ENCODE measurements at regions not wholly inside any gene's neighbourhood (a gene's known extent, or its start where the extent isn't known, plus 50 kb on each side); places are given as distances from the start of the nearest gene placed in this dataset.

GRCh38 chr3:4053975-4054374, 249.2 kb upstream of the SETMAR start:
- Mint-ChIP-seq H3K27ac (no peak overlapping the region), H3K4me1 (no peaks in the 10 kb centered on the region), H3K27me3 (ENCODE audit: low read depth) (no peaks in the 10 kb centered on the region), H3K36me3 (no peaks in the 10 kb centered on the region), H3K9me3 (peaks cover 27% of the 10 kb centered on the region), H3K4me3 (no peak overlapping the region)
- POLR2A ChIA-PET = no interaction called here
- TF ChIP-seq ZNF416 (CRISPR knock-in tag; IDR thresholded peaks at IDR 0.05) (no peak), ZNF121 (CRISPR knock-in tag; IDR thresholded peaks at IDR 0.05) (no peak), ZNF263 (CRISPR knock-in tag; IDR thresholded peaks at IDR 0.05; ENCODE audit: low read depth) (no peak)
- DNase-seq (ENCODE audit: low spot score) = no peak
- CTCF ChIA-PET = no interaction called here
- ATAC-seq = no peak

GRCh38 chr3:4060064-4060463, 243.1 kb upstream of the SETMAR start:
- no peak for TF ChIP-seq ARID4B (CRISPR knock-in tag; IDR thresholded peaks at IDR 0.05; ENCODE audit: borderline replicate concordance)
- TF ChIP-seq FOXK1 (CRISPR knock-in tag; IDR thresholded peaks at IDR 0.05) = no peak
- TF ChIP-seq E2F1 (CRISPR knock-in tag; IDR thresholded peaks at IDR 0.05) = no peak
- no peak for TF ChIP-seq ESRRA (CRISPR knock-in tag; IDR thresholded peaks at IDR 0.05; ENCODE audit: borderline replicate concordance)
- no peak for TF ChIP-seq NFYB (CRISPR knock-in tag; conservative IDR thresholded peaks at IDR 0.05; ENCODE audit: low read depth)
- no peak for TF ChIP-seq ATF1 (CRISPR knock-in tag; IDR thresholded peaks at IDR 0.05)
- no peak for TF ChIP-seq ZNF263 (CRISPR knock-in tag; IDR thresholded peaks at IDR 0.05; ENCODE audit: low read depth)
- no peak for TF ChIP-seq ZNF232 (CRISPR knock-in tag; IDR thresholded peaks at IDR 0.05)
- TF ChIP-seq PRRX2 (CRISPR knock-in tag; IDR thresholded peaks at IDR 0.05) = no peak
- TF ChIP-seq ETV6 (CRISPR knock-in tag; IDR thresholded peaks at IDR 0.05) = no peak
- TF ChIP-seq GTF2I (CRISPR knock-in tag; conservative IDR thresholded peaks at IDR 0.05) = no peak
- no peak for TF ChIP-seq SP1 (CRISPR knock-in tag; conservative IDR thresholded peaks at IDR 0.05)
- TF ChIP-seq TP53 (CRISPR knock-in tag; IDR thresholded peaks at IDR 0.05) = no peak
- no peak for TF ChIP-seq USF2 (CRISPR knock-in tag; IDR thresholded peaks at IDR 0.05)
- TF ChIP-seq OVOL2 (CRISPR knock-in tag; IDR thresholded peaks at IDR 0.05; ENCODE audit: borderline replicate concordance) = no peak
- no peak for TF ChIP-seq ZNF219 (CRISPR knock-in tag; IDR thresholded peaks at IDR 0.05; ENCODE audit: borderline replicate concordance)
- TF ChIP-seq FOXP1 (CRISPR knock-in tag; IDR thresholded peaks at IDR 0.05; ENCODE audit: borderline replicate concordance) = no peak
- no peak overlapping the region for H3K27ac Mint-ChIP-seq
- H3K4me1 Mint-ChIP-seq = peaks cover 29% of the 10 kb centered on the region
- H3K36me3 Mint-ChIP-seq = no peaks in the 10 kb centered on the region
- POLR2A ChIA-PET = no interaction called here
- CTCF ChIA-PET = interaction anchor here (0.8 kb wide), 1 partner anchor 12 kb away, joined by 4 read pairs; no protein-coding TSS in a partner anchor
- DNase-seq (ENCODE audit: low spot score) (no peak), ATAC-seq (peak; percentile 38)
- peaks cover 32% of the 10 kb centered on the region for H3K9me3 Mint-ChIP-seq
- H3K4me3 Mint-ChIP-seq = no peak overlapping the region
- no peaks in the 10 kb centered on the region for H3K27me3 Mint-ChIP-seq (ENCODE audit: low read depth)

- CTCF ChIA-PET = no interaction called here
- Mint-ChIP-seq H3K9me3 (peaks cover 31% of the 10 kb centered on the region), H3K27me3 (ENCODE audit: low read depth) (no peaks in the 10 kb centered on the region), H3K4me3 (no peak overlapping the region), H3K36me3 (no peaks in the 10 kb centered on the region), H3K4me1 (peaks cover 34% of the 10 kb centered on the region), H3K27ac (no peak overlapping the region)
- POLR2A ChIA-PET = no interaction called here
- DNase-seq (ENCODE audit: low spot score) (no peak), ATAC-seq (no peak)
- no peak for TF ChIP-seq ZBTB21 (CRISPR knock-in tag; IDR thresholded peaks at IDR 0.05; ENCODE audit: borderline replicate concordance)
- no peak for TF ChIP-seq HMGXB4 (CRISPR knock-in tag; IDR thresholded peaks at IDR 0.05)
- TF ChIP-seq RORB (CRISPR knock-in tag; IDR thresholded peaks at IDR 0.05) = no peak
- no peak for TF ChIP-seq ZBTB43 (CRISPR knock-in tag; IDR thresholded peaks at IDR 0.05)
- no peak for TF ChIP-seq ZSCAN18 (CRISPR knock-in tag; IDR thresholded peaks at IDR 0.05)
- no peak for TF ChIP-seq ZNF138 (CRISPR knock-in tag; conservative IDR thresholded peaks at IDR 0.05)
Measured at GRCh38 chr3:4060603-4061002, 242.6 kb upstream of the SETMAR start.
